ENCODE measurements at regions not wholly inside any gene's neighbourhood (a gene's known extent, or its start where the extent isn't known, plus 50 kb on each side); places are given as distances from the start of the nearest gene placed in this dataset.

- TF ChIP-seq CTCF (IDR thresholded peaks at IDR 0.05; ENCODE audit: control insufficient read depth, extremely low read depth, insufficient read depth) = no peak
- no peak for DNase-seq (ENCODE audit: low read depth)
- no peak overlapping the region for H3K4me3 ChIP-seq (ENCODE audit: low read depth, low read length)
Measured at GRCh38 chr13:107102676-107103075, 534.7 kb upstream of the ARGLU1 start.

DNA sequence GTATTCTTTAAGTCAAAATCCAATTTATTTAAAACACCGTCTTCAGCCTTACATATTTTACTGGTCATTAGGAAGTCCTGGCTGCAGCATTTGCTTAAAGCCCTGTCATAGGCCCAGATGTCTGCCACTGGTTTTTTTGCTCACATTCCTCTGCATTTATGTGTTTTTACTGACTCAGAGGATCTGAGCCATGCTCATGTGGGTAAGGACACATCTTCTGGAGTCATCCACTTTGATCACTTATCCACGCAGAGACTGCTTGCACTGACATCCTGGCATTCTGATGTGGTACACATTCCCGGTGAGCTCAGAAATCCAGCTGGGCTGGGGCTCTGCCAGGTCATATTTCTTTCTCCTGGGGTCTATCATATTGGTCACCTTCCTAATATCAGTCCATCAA is 531.7 kb upstream of the ARGLU1 start:
- TF ChIP-seq CTCF (IDR thresholded peaks at IDR 0.05; ENCODE audit: control insufficient read depth, extremely low read depth, insufficient read depth) = no peak
- no peak for DNase-seq (ENCODE audit: low read depth)
- H3K4me3 ChIP-seq (ENCODE audit: low read depth, low read length) = no peak overlapping the region

GRCh38 chr13:107097916-107098315 is 530.0 kb upstream of the ARGLU1 start:
- TF ChIP-seq CTCF (IDR thresholded peaks at IDR 0.05; ENCODE audit: control insufficient read depth, extremely low read depth, insufficient read depth) = no peak
- DNase-seq (ENCODE audit: low read depth) = no peak
- no peak overlapping the region for H3K4me3 ChIP-seq (ENCODE audit: low read depth, low read length)

GRCh38 chr13:107095876-107096275 is 527.9 kb upstream of the ARGLU1 start:
- DNase-seq (ENCODE audit: low read depth) = no peak
- no peak for TF ChIP-seq CTCF (IDR thresholded peaks at IDR 0.05; ENCODE audit: control insufficient read depth, extremely low read depth, insufficient read depth)
- H3K4me3 ChIP-seq (ENCODE audit: low read depth, low read length) = no peak overlapping the region

- TF ChIP-seq CTCF (IDR thresholded peaks at IDR 0.05; ENCODE audit: control insufficient read depth, extremely low read depth, insufficient read depth) = no peak
- H3K4me3 ChIP-seq (ENCODE audit: low read depth, low read length) = no peak overlapping the region
- no peak for DNase-seq (ENCODE audit: low read depth)
Measured at GRCh38 chr13:107091861-107092260, 523.9 kb upstream of the ARGLU1 start.

DNA sequence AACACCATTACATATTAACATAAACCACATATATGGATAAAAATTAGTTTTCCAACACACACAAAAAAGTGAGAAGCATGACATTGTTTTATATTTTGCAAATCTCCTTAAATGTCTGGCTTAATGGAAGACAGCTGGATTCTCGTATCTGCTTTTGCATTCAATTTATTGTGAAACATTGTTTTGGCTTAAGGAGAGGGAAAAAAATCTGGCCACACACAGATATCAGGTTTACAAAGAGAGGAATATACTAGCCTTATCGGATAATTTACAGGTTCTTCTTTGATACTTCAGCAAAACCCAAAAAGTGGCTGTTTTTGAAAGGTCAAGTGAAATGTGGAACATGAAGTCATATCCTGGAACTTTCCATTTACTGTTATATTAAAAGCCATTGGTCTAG is 523.5 kb upstream of the ARGLU1 start:
- no peak for DNase-seq (ENCODE audit: low read depth)
- no peak overlapping the region for H3K4me3 ChIP-seq (ENCODE audit: low read depth, low read length)
- TF ChIP-seq CTCF (IDR thresholded peaks at IDR 0.05; ENCODE audit: control insufficient read depth, extremely low read depth, insufficient read depth) = no peak

DNA sequence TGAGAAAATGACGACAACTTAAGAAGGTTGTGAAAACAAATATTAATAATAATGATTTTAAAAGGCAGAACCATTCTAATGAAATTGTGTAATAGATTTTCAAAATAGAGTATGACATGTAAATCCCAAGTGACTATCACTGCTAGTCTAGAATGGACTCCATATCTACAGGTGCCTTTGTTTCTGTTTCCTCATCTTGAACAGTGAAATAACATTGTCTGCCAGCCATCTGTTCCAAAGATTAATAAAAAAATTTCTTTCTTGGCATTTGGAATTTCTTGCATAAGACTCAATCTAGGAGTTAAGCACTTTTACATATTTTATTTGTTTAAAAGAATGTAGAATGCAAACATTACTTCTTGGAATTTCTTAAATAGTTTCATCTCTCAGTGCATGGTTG is 520.1 kb upstream of the ARGLU1 start:
- no peak overlapping the region for H3K4me3 ChIP-seq (ENCODE audit: low read depth, low read length)

More for the DNA sequence above, 520.1 kb upstream of the ARGLU1 start:
- DNase-seq (ENCODE audit: low read depth) = no peak
- TF ChIP-seq CTCF (IDR thresholded peaks at IDR 0.05; ENCODE audit: control insufficient read depth, extremely low read depth, insufficient read depth) = no peak

Data from LNCaP clone FGC (cell line).